ENCODE measurements at regions not wholly inside any gene's neighbourhood (a gene's known extent, or its start where the extent isn't known, plus 50 kb on each side); places are given as distances from the start of the nearest gene placed in this dataset.

DNA sequence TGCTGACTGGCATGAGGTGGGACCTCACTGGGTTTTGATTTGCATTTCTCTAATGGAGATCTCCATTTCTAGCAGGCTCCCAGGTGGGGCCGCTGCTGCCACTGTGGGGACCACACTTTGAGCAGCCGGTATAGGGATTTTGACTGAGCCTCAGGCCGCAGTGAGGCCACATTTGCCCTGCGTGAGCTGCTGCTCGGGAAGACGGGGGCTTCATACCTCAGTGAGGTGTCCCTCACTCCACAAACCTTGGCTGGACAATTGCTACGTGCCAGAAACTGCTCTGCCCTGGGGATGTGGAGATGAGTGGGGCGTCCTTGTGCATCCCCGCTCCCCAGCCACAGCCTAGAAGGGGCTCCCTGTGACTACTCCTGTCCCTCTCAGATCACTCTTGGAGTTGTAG lies 134.3 kb downstream of the ANKRD60 start:
- ATAC-seq, result no peak
- DNase-seq, result no peak
- no peaks in the 10 kb centered on the region for H3K36me3 ChIP-seq
- no peaks in the 10 kb centered on the region for H3K4me1 ChIP-seq
- in situ Hi-C loops (cut with MboI; ENCODE audit: low sequenced_read_pairs in 4 of 4) (no loop called here), intact Hi-C loops (cut with DNase I; ENCODE audit: low total_unique reads) (no loop called here)
- no peaks in the 10 kb centered on the region for H3K27me3 ChIP-seq
- no peak overlapping the region for H3K27ac ChIP-seq
- no peak overlapping the region for H3K4me3 ChIP-seq
- H3K9me3 ChIP-seq, result no peaks in the 10 kb centered on the region
- TF ChIP-seq, protein P1, sequence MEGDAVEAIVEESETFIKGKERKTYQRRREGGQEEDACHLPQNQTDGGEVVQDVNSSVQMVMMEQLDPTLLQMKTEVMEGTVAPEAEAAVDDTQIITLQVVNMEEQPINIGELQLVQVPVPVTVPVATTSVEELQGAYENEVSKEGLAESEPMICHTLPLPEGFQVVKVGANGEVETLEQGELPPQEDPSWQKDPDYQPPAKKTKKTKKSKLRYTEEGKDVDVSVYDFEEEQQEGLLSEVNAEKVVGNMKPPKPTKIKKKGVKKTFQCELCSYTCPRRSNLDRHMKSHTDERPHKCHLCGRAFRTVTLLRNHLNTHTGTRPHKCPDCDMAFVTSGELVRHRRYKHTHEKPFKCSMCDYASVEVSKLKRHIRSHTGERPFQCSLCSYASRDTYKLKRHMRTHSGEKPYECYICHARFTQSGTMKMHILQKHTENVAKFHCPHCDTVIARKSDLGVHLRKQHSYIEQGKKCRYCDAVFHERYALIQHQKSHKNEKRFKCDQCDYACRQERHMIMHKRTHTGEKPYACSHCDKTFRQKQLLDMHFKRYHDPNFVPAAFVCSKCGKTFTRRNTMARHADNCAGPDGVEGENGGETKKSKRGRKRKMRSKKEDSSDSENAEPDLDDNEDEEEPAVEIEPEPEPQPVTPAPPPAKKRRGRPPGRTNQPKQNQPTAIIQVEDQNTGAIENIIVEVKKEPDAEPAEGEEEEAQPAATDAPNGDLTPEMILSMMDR (IDR thresholded peaks at IDR 0.05 in 4 of 5, conservative IDR thresholded peaks at IDR 0.05 in 1 of 5), result no peak
- no peak for TF ChIP-seq POLR2A (IDR thresholded peaks at IDR 0.05)

DNA sequence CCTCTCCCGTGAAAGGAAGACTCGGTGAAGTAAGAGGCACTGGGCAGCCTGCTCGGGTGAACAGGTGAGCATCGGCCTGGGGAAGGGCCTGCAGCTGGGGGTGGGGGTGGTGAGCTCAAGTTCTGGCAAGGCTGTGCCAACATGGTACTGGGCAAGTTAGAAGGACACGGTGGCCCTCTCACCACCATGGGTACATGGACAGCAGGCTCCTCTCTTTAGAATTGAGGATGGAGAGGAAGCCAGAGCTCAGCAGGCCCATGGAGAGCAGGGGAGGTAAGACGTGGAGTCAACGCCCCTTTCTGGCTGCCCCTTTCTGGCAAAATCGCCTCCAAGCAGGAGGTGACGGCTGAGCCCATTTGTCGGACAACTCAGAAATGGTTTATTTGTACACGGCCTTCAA lies 135.6 kb downstream of the ANKRD60 start:
- Histone ChIP-seq H3K27ac (no peak overlapping the region), H3K36me3 (no peaks in the 10 kb centered on the region), H3K9me3 (no peaks in the 10 kb centered on the region), H3K4me3 (no peak overlapping the region), H3K27me3 (no peaks in the 10 kb centered on the region), H3K4me1 (no peaks in the 10 kb centered on the region)
- TF ChIP-seq, protein P1 (IDR thresholded peaks at IDR 0.05 in 4 of 5, conservative IDR thresholded peaks at IDR 0.05 in 1 of 5), result no peak
- no peak for TF ChIP-seq POLR2A (IDR thresholded peaks at IDR 0.05)
- in situ Hi-C loops (cut with MboI; ENCODE audit: low sequenced_read_pairs in 4 of 4), result no loop called here
- ATAC-seq (no peak), DNase-seq (no peak)
- intact Hi-C loops (cut with DNase I; ENCODE audit: low total_unique reads), result no loop called here

DNA sequence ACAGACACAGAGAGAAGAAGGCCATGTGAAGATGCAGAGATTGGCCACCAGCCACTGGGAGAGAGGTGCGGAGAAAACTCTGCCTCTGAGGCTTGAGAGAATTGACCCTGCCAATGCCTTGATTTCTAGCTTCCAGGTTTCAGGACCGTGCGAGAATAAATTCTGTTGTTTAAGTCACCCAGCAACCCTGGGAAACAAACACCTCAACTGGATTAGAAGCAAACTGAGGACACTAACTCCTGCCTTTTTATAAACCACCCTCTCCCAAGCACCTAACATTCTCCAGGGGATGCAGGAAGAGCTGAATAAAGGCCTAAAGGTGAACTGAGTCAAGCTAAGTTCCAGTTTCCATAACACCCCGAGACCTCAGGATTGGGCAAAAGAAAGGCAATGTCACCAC lies 136.1 kb downstream of the ANKRD60 start:
- no peak for ATAC-seq
- in situ Hi-C loops (cut with MboI; ENCODE audit: low sequenced_read_pairs in 4 of 4) (no loop called here), intact Hi-C loops (cut with DNase I; ENCODE audit: low total_unique reads) (no loop called here)

DNA sequence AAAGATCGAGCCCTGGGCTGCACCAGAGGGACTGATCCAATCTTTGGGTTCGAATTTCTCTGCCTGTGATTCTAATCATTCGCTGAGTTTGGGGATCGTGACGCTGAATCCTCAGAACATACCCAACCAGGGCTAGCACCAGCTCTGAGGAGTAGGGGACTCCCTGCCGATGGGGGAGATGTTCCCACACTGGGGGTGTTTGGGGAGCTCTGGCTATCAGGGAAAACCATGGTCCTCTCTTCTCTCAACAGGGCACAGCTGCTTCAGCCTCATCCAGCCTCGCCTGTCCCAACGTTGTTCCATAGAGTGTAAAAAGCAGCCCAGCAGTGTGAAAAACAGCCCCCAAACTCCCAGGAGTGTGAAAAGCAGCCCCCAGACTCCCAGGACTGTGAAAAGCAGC lies 136.6 kb downstream of the ANKRD60 start:
- H3K4me3 ChIP-seq, result no peak overlapping the region
- DNase-seq (no peak), ATAC-seq (no peak)
- TF ChIP-seq, protein P1 (IDR thresholded peaks at IDR 0.05 in 4 of 5, conservative IDR thresholded peaks at IDR 0.05 in 1 of 5), result no peak
- no peak for TF ChIP-seq POLR2A (IDR thresholded peaks at IDR 0.05)
- H3K36me3 ChIP-seq, result no peaks in the 10 kb centered on the region
- intact Hi-C loops (cut with DNase I; ENCODE audit: low total_unique reads), result no loop called here
- H3K4me1 ChIP-seq, result no peaks in the 10 kb centered on the region
- H3K27me3 ChIP-seq, result no peaks in the 10 kb centered on the region
- no peaks in the 10 kb centered on the region for H3K9me3 ChIP-seq
- in situ Hi-C loops (cut with MboI; ENCODE audit: low sequenced_read_pairs in 4 of 4), result no loop called here
- H3K27ac ChIP-seq, result no peak overlapping the region

More for the DNA sequence above, 136.1 kb downstream of the ANKRD60 start:
- H3K4me1 ChIP-seq, result no peaks in the 10 kb centered on the region
- no peaks in the 10 kb centered on the region for H3K36me3 ChIP-seq
- no peak for DNase-seq
- no peaks in the 10 kb centered on the region for H3K9me3 ChIP-seq
- no peaks in the 10 kb centered on the region for H3K27me3 ChIP-seq
- no peak overlapping the region for H3K4me3 ChIP-seq
- TF ChIP-seq, protein P1 (IDR thresholded peaks at IDR 0.05 in 4 of 5, conservative IDR thresholded peaks at IDR 0.05 in 1 of 5), result no peak
- TF ChIP-seq POLR2A (IDR thresholded peaks at IDR 0.05), result no peak
- H3K27ac ChIP-seq, result no peak overlapping the region

DNA sequence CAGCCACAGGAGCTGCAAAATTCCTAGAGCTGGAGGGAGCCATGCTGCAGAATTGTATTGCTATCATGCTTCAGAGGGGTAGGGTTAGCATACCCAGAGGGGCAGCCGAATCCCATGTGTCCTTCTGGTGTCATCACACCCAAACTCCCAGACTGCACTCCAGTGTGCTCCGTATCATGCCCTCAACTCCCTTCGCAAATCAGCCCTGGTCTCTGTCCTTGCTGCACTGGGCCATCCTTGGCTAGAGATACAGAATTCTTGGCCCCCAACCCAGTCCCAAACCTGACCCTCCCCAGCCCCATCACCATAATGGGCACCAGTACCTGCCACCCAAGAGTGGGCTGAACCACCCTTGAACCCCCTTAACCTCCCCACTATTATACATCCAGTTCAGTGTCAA lies 138.3 kb downstream of the ANKRD60 start:
- no peak for DNase-seq
- no peak for ATAC-seq
- intact Hi-C loops (cut with DNase I; ENCODE audit: low total_unique reads) (no loop called here), in situ Hi-C loops (cut with MboI; ENCODE audit: low sequenced_read_pairs in 4 of 4) (no loop called here)
- no peak overlapping the region for H3K27ac ChIP-seq
- H3K4me1 ChIP-seq, result no peaks in the 10 kb centered on the region
- no peak overlapping the region for H3K4me3 ChIP-seq
- no peaks in the 10 kb centered on the region for H3K9me3 ChIP-seq
- no peak for TF ChIP-seq POLR2A (IDR thresholded peaks at IDR 0.05)
- TF ChIP-seq, protein P1 (IDR thresholded peaks at IDR 0.05 in 4 of 5, conservative IDR thresholded peaks at IDR 0.05 in 1 of 5), result no peak
- H3K36me3 ChIP-seq, result no peaks in the 10 kb centered on the region
- no peaks in the 10 kb centered on the region for H3K27me3 ChIP-seq
